Pancreas (tissue), 10 donors: ENCODE measurements at regions not wholly inside any gene's neighbourhood (a gene's known extent, or its start where the extent isn't known, plus 50 kb on each side); places are given as distances from the start of the nearest gene placed in this dataset.

Experiments used
- ATAC-seq, 4 donors: fragments of 200-7000 bp; cut with Tn5 transposase; one replicate each; pipeline versions ENCODE4 v1.8.0 to v1.9.1; 2020; ENCODE audit warnings: mild to moderate bottlenecking in 4 of 4, moderate library complexity in 4 of 4
- DNase-seq, 6 donors: peaks; one replicate each; pipeline ENCODE4 v3.0.0-alpha.2; 2020
- FAIRE-seq: peaks from 2 replicates; lab custom pipeline; 2012; peaks lifted over from hg19 to GRCh38; lab: Jason Lieb, UNC
- H3K27ac ChIP-seq, 4 donors: fragments of 200-600 bp; sonication (generic); 1 replicate in 3 of 4; 2 replicates in 1 of 4; pipeline versions ENCODE4 v1.5.0 to v1.8.0; 2020
- H3K27me3 ChIP-seq, 4 donors: fragments of 200-600 bp; one replicate each; pipeline ENCODE4 v1.8.0; 2021
- H3K36me3 ChIP-seq, 3 donors: fragments of 200-600 bp; sonication (generic) in 1 of 3; one replicate each; pipeline versions ENCODE4 v1.5.0 to v1.8.0; 2020 to 2021
- H3K4me1 ChIP-seq, 3 donors: fragments of 200-600 bp; one replicate each; pipeline ENCODE4 v1.8.0; 2021
- H3K4me3 ChIP-seq, 4 donors: fragments of 200-600 bp; sonication (generic) in 2 of 4; one replicate each; pipeline versions ENCODE4 v1.5.0 to v1.8.0; 2020 to 2021
- H3K9me3 ChIP-seq, 4 donors: fragments of 200-600 bp; one replicate each; pipeline ENCODE4 v1.8.0; 2021
- WGBS, 2 donors: extraction: QIAGEN DNeasy Blood & Tissue Kit; methylation state at CpG; one replicate each; pipeline ENCODE4 v1.1.7; 2013; 5-methylcytosine and 5-hydroxymethylcytosine counted together
- intact Hi-C, 3 donors: fragments of 100-400 bp; cut with DNase I; formaldehyde crosslinking; loops; one replicate each; pipeline versions ENCODE4 v1.11.1 to v1.14.2; 2022
- TF ChIP-seq, protein P1 (sequence below), 4 donors: fragments of 200-600 bp; sonication (generic) in 3 of 4; IDR thresholded peaks; one replicate each; pipeline versions ENCODE4 v1.5.0 to v1.8.0; 2021; ENCODE audit warnings: antibody characterized with exemption in 4 of 4
- donor health status: healthy with polysubstance abuse.
- donor health status: DM: no; HTN: no; CAD: no; lungs with moderate emphysema.
- donor health status: DM: no; HTN: no; CAD: no.
- donor health status: control.
- donor health status: control.
- donor health status: Bipolar disorder and iron deficiency.
- donor health status: DM: yes; HTN: yes; CAD: no.
- donor health status: DM: no; HTN: no; CAD: no.
- donor health status: DM: no; HTN: no; CAD: no.
- donor health status: DM: yes; HTN: yes; CAD: no.

- FAIRE-seq = no peak
- 36 to 37% methylated on average over 9 of the region's 9 CpGs for WGBS, 2 donors
- TF ChIP-seq, protein P1, sequence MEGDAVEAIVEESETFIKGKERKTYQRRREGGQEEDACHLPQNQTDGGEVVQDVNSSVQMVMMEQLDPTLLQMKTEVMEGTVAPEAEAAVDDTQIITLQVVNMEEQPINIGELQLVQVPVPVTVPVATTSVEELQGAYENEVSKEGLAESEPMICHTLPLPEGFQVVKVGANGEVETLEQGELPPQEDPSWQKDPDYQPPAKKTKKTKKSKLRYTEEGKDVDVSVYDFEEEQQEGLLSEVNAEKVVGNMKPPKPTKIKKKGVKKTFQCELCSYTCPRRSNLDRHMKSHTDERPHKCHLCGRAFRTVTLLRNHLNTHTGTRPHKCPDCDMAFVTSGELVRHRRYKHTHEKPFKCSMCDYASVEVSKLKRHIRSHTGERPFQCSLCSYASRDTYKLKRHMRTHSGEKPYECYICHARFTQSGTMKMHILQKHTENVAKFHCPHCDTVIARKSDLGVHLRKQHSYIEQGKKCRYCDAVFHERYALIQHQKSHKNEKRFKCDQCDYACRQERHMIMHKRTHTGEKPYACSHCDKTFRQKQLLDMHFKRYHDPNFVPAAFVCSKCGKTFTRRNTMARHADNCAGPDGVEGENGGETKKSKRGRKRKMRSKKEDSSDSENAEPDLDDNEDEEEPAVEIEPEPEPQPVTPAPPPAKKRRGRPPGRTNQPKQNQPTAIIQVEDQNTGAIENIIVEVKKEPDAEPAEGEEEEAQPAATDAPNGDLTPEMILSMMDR (IDR thresholded peaks at IDR 0.05) = peak; percentile 13 to 47 (median 30)
- Histone ChIP-seq H3K27ac (no peak overlapping the region), H3K4me3 (no peak overlapping the region), H3K36me3 (no peaks in the 10 kb centered on the region), H3K27me3 (peaks cover 0 to 3% (median 0%) of the 10 kb centered on the region in 4 donors), H3K9me3 (no peaks in the 10 kb centered on the region), H3K4me1 (no peaks in the 10 kb centered on the region)
- peak; percentile 13 to 78 (median 42) for DNase-seq
- intact Hi-C loops = loop anchor here in 1 of 3 donors (10.0 kb wide), 1 partner anchor 233 kb away; no protein-coding TSS in a partner anchor
- peak in 3 of 4 donors; percentile 60 to 77 (median 71) for ATAC-seq
Observed at GRCh38 chr4:181301735-181302710, 941.2 kb upstream of the TENM3 start.

DNA sequence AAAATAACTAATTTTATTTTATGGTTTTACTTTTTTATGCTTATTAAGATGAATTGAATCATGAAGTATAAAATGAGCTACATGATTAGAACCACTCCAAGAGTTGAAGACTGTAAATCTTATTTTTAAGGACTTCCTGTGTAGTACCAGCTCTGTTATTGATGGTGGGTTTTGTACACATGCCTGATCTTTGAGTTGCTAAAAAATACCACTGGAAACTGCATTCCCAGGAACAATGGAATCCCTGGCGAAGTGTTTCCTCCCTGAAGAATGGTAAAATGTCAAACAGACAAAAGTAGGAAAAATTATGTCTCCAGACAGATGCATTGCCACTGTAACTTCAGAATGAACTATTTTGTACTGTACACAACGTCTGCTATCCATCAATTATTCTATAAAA, 935.4 kb upstream of the TENM3 start:
- H3K9me3 ChIP-seq = no peaks in the 10 kb centered on the region
- 30 to 31% methylated on average over 2 of the region's 2 CpGs for WGBS, 2 donors
- DNase-seq (no peak), ATAC-seq (no peak), FAIRE-seq (no peak)
- H3K4me3 ChIP-seq = no peak overlapping the region
- H3K27me3 ChIP-seq = peaks cover 0 to 4% (median 0%) of the 10 kb centered on the region in 4 donors
- no peaks in the 10 kb centered on the region for H3K4me1 ChIP-seq
- TF ChIP-seq, protein P1 (IDR thresholded peaks at IDR 0.05) = no peak
- intact Hi-C loops = loop anchor here in 1 of 3 donors (10.0 kb wide), 1 partner anchor 227 kb away; no protein-coding TSS in a partner anchor
- no peak overlapping the region for H3K27ac ChIP-seq
- no peaks in the 10 kb centered on the region for H3K36me3 ChIP-seq

GRCh38 chr4:181308476-181309312, 934.5 kb upstream of the TENM3 start:
- H3K4me3 ChIP-seq = no peak overlapping the region
- FAIRE-seq = no peak
- WGBS, 2 donors = 37 to 40% methylated on average over 7 of the region's 7 CpGs
- H3K4me1 ChIP-seq = no peaks in the 10 kb centered on the region
- intact Hi-C loops = loop anchor here in 1 of 3 donors (10.0 kb wide), 1 partner anchor 226 kb away; no protein-coding TSS in a partner anchor
- H3K36me3 ChIP-seq = no peaks in the 10 kb centered on the region
- no peak overlapping the region for H3K27ac ChIP-seq
- ATAC-seq = no peak
- H3K27me3 ChIP-seq = peaks cover 0 to 4% (median 0%) of the 10 kb centered on the region in 4 donors
- TF ChIP-seq, protein P1 (IDR thresholded peaks at IDR 0.05) = no peak
- no peaks in the 10 kb centered on the region for H3K9me3 ChIP-seq
- DNase-seq = no peak

GRCh38 chr4:181312066-181312465, 931.1 kb upstream of the TENM3 start:
- intact Hi-C loops = no loop called here
- Histone ChIP-seq H3K4me3 (no peak overlapping the region), H3K27ac (no peak overlapping the region), H3K9me3 (no peaks in the 10 kb centered on the region), H3K27me3 (peaks cover 0 to 4% (median 1%) of the 10 kb centered on the region in 4 donors), H3K4me1 (no peaks in the 10 kb centered on the region), H3K36me3 (no peaks in the 10 kb centered on the region)
- DNase-seq = no peak
- no peak for FAIRE-seq
- TF ChIP-seq, protein P1 (IDR thresholded peaks at IDR 0.05) = no peak
- WGBS, 2 donors = 11 to 15% methylated on average over 4 of the region's 4 CpGs
- no peak for ATAC-seq
